ENCODE measurements at regions not wholly inside any gene's neighbourhood (a gene's known extent, or its start where the extent isn't known, plus 50 kb on each side); places are given as distances from the start of the nearest gene placed in this dataset.

DNA sequence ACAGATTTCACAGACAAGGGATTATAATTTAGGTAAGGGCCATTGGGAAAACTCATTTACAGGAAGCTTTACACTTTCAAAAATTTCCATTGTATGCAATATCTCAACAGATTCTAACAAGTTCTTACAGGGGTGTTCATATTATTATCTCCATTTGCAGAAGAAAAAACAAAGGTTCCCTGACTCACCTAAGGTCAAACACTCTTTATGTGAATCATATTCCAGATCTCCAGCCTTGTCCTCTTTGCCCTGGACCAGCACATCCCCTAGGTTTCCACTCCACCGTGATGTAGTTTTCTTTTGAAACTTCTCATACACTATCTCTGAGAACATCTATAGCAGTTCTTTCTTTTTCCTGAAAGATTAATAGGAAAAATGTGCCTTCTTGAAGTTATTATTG, 96.4 kb upstream of the HS3ST1 start:
- Histone ChIP-seq H3K27ac (no peak overlapping the region), H3K4me1 (peaks cover 0 to 8% (median 0%) of the 10 kb centered on the region in 9 donors), H3K4me3 (no peak overlapping the region), H3K27me3 (no peaks in the 10 kb centered on the region), H3K9me3 (peaks cover 0 to 2% (median 0%) of the 10 kb centered on the region in 11 donors), H3K36me3 (no peaks in the 10 kb centered on the region)
- 91 to 95% methylated on average over 1 of the region's 1 CpG for WGBS, 2 donors
- intact Hi-C loops (cut with DNase I): no loop called here
- no peak for DNase-seq
- TF ChIP-seq, protein P1, sequence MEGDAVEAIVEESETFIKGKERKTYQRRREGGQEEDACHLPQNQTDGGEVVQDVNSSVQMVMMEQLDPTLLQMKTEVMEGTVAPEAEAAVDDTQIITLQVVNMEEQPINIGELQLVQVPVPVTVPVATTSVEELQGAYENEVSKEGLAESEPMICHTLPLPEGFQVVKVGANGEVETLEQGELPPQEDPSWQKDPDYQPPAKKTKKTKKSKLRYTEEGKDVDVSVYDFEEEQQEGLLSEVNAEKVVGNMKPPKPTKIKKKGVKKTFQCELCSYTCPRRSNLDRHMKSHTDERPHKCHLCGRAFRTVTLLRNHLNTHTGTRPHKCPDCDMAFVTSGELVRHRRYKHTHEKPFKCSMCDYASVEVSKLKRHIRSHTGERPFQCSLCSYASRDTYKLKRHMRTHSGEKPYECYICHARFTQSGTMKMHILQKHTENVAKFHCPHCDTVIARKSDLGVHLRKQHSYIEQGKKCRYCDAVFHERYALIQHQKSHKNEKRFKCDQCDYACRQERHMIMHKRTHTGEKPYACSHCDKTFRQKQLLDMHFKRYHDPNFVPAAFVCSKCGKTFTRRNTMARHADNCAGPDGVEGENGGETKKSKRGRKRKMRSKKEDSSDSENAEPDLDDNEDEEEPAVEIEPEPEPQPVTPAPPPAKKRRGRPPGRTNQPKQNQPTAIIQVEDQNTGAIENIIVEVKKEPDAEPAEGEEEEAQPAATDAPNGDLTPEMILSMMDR (IDR thresholded peaks at IDR 0.05): no peak
- no peak for ATAC-seq

DNA sequence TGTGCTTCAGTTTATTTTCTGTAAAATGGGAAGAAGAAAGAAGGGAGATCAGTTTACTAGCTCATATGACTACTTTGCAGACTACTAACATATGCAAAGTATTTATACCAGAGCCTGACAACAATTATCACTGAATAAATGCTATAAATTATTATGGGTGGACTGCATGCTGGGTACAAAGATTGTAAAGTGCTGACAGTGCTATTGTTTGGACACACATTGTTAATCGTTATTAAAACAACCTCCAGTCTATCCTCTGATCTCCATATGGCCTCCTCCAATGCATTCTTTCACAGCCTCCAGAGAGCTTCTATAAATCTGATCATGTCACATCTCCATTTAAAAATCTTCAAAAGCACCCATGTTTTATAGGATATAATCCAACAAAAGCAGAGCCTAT, 90.1 kb upstream of the HS3ST1 start:
- Histone ChIP-seq H3K27me3 (peaks cover 0 to 11% (median 0%) of the 10 kb centered on the region in 7 donors), H3K4me3 (no peak overlapping the region), H3K4me1 (no peaks in the 10 kb centered on the region), H3K27ac (no peak overlapping the region), H3K36me3 (no peaks in the 10 kb centered on the region), H3K9me3 (peaks cover 0 to 5% (median 0%) of the 10 kb centered on the region in 11 donors)
- ATAC-seq (no peak), DNase-seq (no peak)
- TF ChIP-seq, protein P1 (IDR thresholded peaks at IDR 0.05): no peak
- intact Hi-C loops (cut with DNase I): no loop called here
- WGBS, 2 donors: 59 to 71% methylated on average over 1 of the region's 1 CpG

DNA sequence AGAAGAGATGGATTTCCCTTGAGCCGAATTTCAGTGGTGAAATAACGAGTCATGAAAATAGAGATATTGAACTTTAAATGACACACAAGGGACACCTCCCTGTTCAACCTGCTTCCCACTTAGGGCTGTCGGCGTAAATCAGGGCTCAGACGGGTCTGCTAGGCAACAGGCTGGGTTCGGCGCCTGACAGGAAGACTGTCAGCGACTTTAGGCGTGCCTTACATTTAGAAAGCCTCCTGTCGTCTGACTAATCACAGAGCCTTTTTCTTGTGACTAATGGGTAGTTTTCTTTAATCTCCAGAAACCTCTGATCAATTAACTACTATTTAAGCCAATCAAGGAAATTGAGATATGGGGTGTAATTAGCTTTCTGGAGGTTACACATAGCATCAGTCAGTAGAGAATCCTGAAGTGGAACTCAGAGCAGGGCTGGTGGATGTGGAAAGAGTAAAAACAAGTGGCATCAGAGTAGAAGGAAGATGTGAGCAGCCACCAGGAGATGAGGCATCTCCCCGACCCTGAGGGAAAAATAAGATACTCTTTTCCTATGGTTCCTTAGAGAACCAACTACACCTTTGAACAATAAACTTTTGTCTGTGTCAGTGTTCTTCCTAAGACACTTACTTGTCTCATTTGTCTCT, 86.2 kb upstream of the HS3ST1 start:
- DNase-seq (no peak), ATAC-seq (peak in 1 of 8 donors; percentile 56)
- H3K9me3 ChIP-seq: peaks cover 0 to 5% (median 0%) of the 10 kb centered on the region in 11 donors
- H3K36me3 ChIP-seq: no peaks in the 10 kb centered on the region
- H3K27ac ChIP-seq: no peak overlapping the region
- 39 to 44% methylated on average over 11 of the region's 11 CpGs for WGBS, 2 donors
- TF ChIP-seq, protein P1 (IDR thresholded peaks at IDR 0.05): no peak
- H3K27me3 ChIP-seq: peaks cover 0 to 14% (median 0%) of the 10 kb centered on the region in 7 donors
- intact Hi-C loops (cut with DNase I): no loop called here
- no peaks in the 10 kb centered on the region for H3K4me1 ChIP-seq
- H3K4me3 ChIP-seq: no peak overlapping the region

DNA sequence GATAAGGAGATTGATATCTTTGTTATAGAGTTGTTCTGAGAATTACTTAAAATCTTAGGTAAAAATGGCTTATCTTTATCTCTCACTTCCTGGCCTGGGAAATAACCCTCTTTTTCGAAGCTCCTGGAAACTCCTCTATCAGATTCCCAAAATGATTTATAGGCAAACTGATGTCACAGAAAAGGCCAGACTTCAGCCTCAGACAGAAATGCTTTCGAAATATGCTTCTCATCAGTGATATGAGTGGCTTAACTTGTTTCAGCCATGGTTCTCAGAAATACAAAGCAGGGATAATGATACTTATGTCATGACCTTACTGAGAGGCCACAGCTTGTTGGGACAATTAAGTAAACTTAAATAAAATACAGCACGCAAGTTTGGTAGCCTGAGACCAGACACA, 85.3 kb upstream of the HS3ST1 start:
- intact Hi-C loops (cut with DNase I): no loop called here
- no peak for ATAC-seq
- WGBS, 2 donors: 61 to 78% methylated on average over 3 of the region's 3 CpGs

More for the DNA sequence above, 85.3 kb upstream of the HS3ST1 start:
- no peak for DNase-seq
- Histone ChIP-seq H3K4me1 (no peaks in the 10 kb centered on the region), H3K27ac (no peak overlapping the region), H3K27me3 (peaks cover 0 to 14% (median 0%) of the 10 kb centered on the region in 7 donors), H3K36me3 (no peaks in the 10 kb centered on the region), H3K9me3 (no peaks in the 10 kb centered on the region), H3K4me3 (no peak overlapping the region)
- TF ChIP-seq, protein P1 (IDR thresholded peaks at IDR 0.05): no peak
